GM10266 (cell line): ENCODE measurements at regions not wholly inside any gene's neighbourhood (a gene's known extent, or its start where the extent isn't known, plus 50 kb on each side); places are given as distances from the start of the nearest gene placed in this dataset.

ENCODE experiments used
- DNase-seq: peaks from one replicate; pipeline ENCODE4 v3.0.0; 2012; ENCODE audit errors: extremely low spot score
- TF ChIP-seq, protein P1 (sequence below): IDR thresholded peaks from 2 replicates; pipeline ENCODE4 v1.5.1; 2012; ENCODE audit warnings: mild to moderate bottlenecking, low read depth; ENCODE audit not compliant: control insufficient read depth, insufficient read depth; ENCODE audit errors: missing control alignments

DNA sequence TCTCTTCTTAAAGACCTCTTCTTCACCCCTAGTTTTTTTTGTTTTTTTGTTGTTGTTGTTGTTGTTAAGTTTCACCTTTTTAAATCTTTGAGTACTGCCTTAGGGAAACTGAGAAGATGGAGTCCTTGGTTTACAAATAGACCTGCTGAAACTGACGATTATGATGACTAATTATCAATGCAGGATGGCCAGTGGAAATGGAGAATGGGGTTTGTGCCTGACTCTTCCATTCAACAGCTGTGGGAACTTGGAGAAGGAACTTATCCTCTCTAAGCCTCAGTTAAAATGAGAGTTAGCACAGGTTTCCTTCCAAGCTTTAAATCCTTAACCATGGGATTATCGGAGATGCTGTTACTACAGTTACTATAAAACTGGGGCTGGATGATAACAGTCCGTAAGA, 66.7 kb upstream of the PNMA1 start:
- no peak for DNase-seq
- TF ChIP-seq, protein P1, sequence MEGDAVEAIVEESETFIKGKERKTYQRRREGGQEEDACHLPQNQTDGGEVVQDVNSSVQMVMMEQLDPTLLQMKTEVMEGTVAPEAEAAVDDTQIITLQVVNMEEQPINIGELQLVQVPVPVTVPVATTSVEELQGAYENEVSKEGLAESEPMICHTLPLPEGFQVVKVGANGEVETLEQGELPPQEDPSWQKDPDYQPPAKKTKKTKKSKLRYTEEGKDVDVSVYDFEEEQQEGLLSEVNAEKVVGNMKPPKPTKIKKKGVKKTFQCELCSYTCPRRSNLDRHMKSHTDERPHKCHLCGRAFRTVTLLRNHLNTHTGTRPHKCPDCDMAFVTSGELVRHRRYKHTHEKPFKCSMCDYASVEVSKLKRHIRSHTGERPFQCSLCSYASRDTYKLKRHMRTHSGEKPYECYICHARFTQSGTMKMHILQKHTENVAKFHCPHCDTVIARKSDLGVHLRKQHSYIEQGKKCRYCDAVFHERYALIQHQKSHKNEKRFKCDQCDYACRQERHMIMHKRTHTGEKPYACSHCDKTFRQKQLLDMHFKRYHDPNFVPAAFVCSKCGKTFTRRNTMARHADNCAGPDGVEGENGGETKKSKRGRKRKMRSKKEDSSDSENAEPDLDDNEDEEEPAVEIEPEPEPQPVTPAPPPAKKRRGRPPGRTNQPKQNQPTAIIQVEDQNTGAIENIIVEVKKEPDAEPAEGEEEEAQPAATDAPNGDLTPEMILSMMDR = no peak

DNA sequence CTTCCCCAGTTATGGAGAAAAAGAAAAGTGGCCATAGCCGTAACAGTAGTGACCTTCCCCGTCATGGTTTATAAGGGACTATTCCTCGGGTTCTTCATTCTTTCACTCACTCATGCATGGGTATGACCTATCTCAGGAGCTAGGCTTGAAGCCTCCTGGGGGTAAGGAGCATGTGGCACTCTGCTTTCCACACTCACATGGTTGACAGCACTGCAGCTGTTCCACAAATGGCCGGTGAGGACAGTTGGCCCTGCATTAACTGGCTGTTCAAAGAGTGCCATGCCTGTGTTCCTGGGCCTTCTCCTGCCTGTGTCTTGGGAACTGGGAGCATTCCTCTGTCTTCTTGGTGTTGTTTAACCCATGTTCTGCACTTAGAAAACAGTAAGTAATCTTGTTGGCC, 66.2 kb upstream of the PNMA1 start:
- DNase-seq = no peak
- TF ChIP-seq, protein P1 = no peak

DNA sequence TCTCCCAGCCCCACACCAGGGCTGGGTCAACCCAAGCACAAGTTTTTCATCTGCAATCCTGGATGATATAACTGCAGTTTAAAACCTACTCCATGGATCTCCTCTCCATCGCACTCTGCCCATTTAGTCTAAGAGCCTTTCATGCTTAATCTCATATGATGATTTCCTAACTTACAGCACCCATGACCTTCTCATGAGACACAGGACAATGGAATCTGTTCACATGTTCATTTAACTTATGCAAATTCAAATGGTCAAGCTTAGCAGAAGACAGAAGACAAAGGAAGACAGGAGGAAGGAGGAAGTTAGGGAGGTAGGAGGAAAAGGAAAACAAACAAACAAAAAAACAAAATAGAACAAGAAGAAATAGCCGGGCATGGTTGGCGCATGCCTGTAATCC, 64.6 kb upstream of the PNMA1 start:
- DNase-seq = no peak
- TF ChIP-seq, protein P1 = no peak

- no peak for DNase-seq
- TF ChIP-seq, protein P1 = peak; percentile 30
Measured at GRCh38 chr14:73777420-73777819, 63.2 kb upstream of the PNMA1 start.

DNA sequence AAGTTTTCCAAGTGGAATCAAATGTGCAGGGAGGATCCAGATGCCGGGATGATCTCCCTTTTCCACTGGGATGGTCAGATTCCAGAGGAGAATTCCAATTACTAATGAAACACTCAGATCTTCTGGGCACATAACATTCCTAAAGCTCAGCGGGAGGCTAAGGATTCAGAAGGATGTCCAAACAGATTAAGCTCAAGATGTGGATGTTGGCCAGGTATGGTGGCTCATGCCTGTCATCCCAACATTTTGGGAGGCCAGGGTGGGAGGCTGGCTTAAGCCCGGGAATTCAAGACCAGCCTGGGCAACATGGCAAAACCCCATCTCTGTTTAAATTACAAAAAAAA, 62.0 kb upstream of the PNMA1 start:
- DNase-seq = no peak
- TF ChIP-seq, protein P1 = no peak

- TF ChIP-seq, protein P1 = no peak
- no peak for DNase-seq
Measured at GRCh38 chr14:73775339-73776193, 61.4 kb upstream of the PNMA1 start.

GRCh38 chr14:73774671-73775070, 60.5 kb upstream of the PNMA1 start:
- DNase-seq = no peak
- TF ChIP-seq, protein P1 = no peak
